ENCODE measurements at regions not wholly inside any gene's neighbourhood (a gene's known extent, or its start where the extent isn't known, plus 50 kb on each side); places are given as distances from the start of the nearest gene placed in this dataset.
"Not testable (repeated sequence)": the region's sequence is repeated elsewhere in the genome, so short reads cannot be mapped to it uniquely, and the experiment has no call there.

GRCh38 chr6:6962699-6963098 lies 145.1 kb upstream of the RREB1 start:
- no peak for DNase-seq (ENCODE audit: low spot score)
- no peak for ATAC-seq (ENCODE audit: low FRiP score)
- no peak for TF ChIP-seq CTCF (IDR thresholded peaks at IDR 0.05)

GRCh38 chr6:6963390-6963789 lies 144.4 kb upstream of the RREB1 start:
- not testable (repeated sequence) for DNase-seq (ENCODE audit: low spot score); ATAC-seq (ENCODE audit: low FRiP score)

- TF ChIP-seq CTCF (IDR thresholded peaks at IDR 0.05): no peak
- DNase-seq (ENCODE audit: low spot score): no peak
- ATAC-seq (ENCODE audit: low FRiP score): no peak
Measured at GRCh38 chr6:6964675-6965074, 143.1 kb upstream of the RREB1 start.

- DNase-seq (ENCODE audit: low spot score): no peak
- no peak for TF ChIP-seq CTCF (IDR thresholded peaks at IDR 0.05)
- ATAC-seq (ENCODE audit: low FRiP score): no peak
Measured at GRCh38 chr6:6966127-6966526, 141.6 kb upstream of the RREB1 start.

GRCh38 chr6:6966569-6966968 lies 141.2 kb upstream of the RREB1 start:
- DNase-seq (ENCODE audit: low spot score) (no peak), ATAC-seq (ENCODE audit: low FRiP score) (no peak)
- TF ChIP-seq CTCF (IDR thresholded peaks at IDR 0.05): no peak

- no peak for ATAC-seq (ENCODE audit: low FRiP score)
- DNase-seq (ENCODE audit: low spot score): no peak
- no peak for TF ChIP-seq CTCF (IDR thresholded peaks at IDR 0.05)
Measured at GRCh38 chr6:6968357-6968730, 139.4 kb upstream of the RREB1 start.

GRCh38 chr6:6968731-6969552 lies 138.8 kb upstream of the RREB1 start:
- no peak for ATAC-seq (ENCODE audit: low FRiP score)

More at GRCh38 chr6:6968731-6969552, 138.8 kb upstream of the RREB1 start:
- no peak for DNase-seq (ENCODE audit: low spot score)
- no peak for TF ChIP-seq CTCF (IDR thresholded peaks at IDR 0.05)
